SU-DHL-6 (cell line): ENCODE measurements at regions not wholly inside any gene's neighbourhood (a gene's known extent, or its start where the extent isn't known, plus 50 kb on each side); places are given as distances from the start of the nearest gene placed in this dataset.

Source experiments
- H2AFZ ChIP-seq: fragments of 200-600 bp; sonication (generic); 2 replicates; pipeline ENCODE4 v1.6.1; 2014; ENCODE audit warnings: low read depth, mild to moderate bottlenecking, moderate library complexity, mixed read lengths, antibody characterized with exemption, low read length; ENCODE audit not compliant: severe bottlenecking
- H3F3A ChIP-seq: fragments of 200-600 bp; shearing (Covaris generic); 2 replicates; pipeline ENCODE4 v1.6.0; 2016; ENCODE audit warnings: antibody characterized with exemption, mild to moderate bottlenecking; ENCODE audit not compliant: insufficient read depth
- H3K27ac ChIP-seq: fragments of 200-600 bp; sonication (generic); 2 replicates; pipeline ENCODE4 v1.5.1; 2016; ENCODE audit warnings: low read depth, mild to moderate bottlenecking, low read length, moderate library complexity, mixed read lengths
- H3K27me3 ChIP-seq: fragments of 200-600 bp; sonication (generic), shearing (Covaris generic); 2 replicates; pipeline ENCODE4 v1.6.0; 2014; ENCODE audit warnings: mild to moderate bottlenecking, low read length
- H3K36me3 ChIP-seq: fragments of 200-600 bp; sonication (generic); 2 replicates; pipeline ENCODE4 v1.6.1; 2014; ENCODE audit warnings: mild to moderate bottlenecking, low read length, mixed read lengths
- H3K4me2 ChIP-seq: fragments of 300-600, 200-600 bp; shearing (Covaris generic), sonication (generic); 2 replicates; pipeline ENCODE4 v1.6.0; 2014; ENCODE audit warnings: low read length, low read depth, mild to moderate bottlenecking; ENCODE audit not compliant: poor library complexity, severe bottlenecking
- H3K4me3 ChIP-seq: fragments of 200-600 bp; sonication (generic); 2 replicates; pipeline ENCODE4 v1.5.1; 2014; ENCODE audit warnings: antibody characterized with exemption, low read length, mild to moderate bottlenecking, mixed read lengths; ENCODE audit not compliant: insufficient read depth, poor library complexity, severe bottlenecking
- H3K79me2 ChIP-seq: fragments of 200-600 bp; sonication (generic); 2 replicates; pipeline ENCODE4 v1.6.1; 2014; ENCODE audit warnings: mild to moderate bottlenecking, low read length, moderate library complexity; ENCODE audit not compliant: insufficient read depth
- H3K9ac ChIP-seq: fragments of 200-600 bp; sonication (generic); 2 replicates; pipeline ENCODE4 v1.7.0; 2014; ENCODE audit warnings: mild to moderate bottlenecking, low read length
- H3K9me2 ChIP-seq: fragments of 200-600 bp; sonication (generic); replicated peaks from 2 replicates; pipeline ENCODE4 v1.6.1; 2014; ENCODE audit warnings: low read length; ENCODE audit not compliant: insufficient read depth
- H3K9me3 ChIP-seq: fragments of 200-600 bp; sonication (generic); 2 replicates; pipeline ENCODE4 v1.6.1; 2014; ENCODE audit warnings: low read length, mixed read lengths; ENCODE audit not compliant: insufficient read depth
- H4K20me1 ChIP-seq: fragments of 200-600 bp; sonication (generic); 2 replicates; pipeline ENCODE4 v1.6.1; 2014; ENCODE audit warnings: low read depth, mild to moderate bottlenecking, antibody characterized with exemption, low read length, moderate library complexity, mixed read lengths
- CTCF ChIP-seq: fragments of 200-600 bp; sonication (generic); IDR thresholded peaks from one replicate; pipeline ENCODE4 v1.5.1; 2017; ENCODE audit warnings: antibody characterized with exemption, mild to moderate bottlenecking, low read length, moderate library complexity; ENCODE audit not compliant: insufficient read depth, poor library complexity, severe bottlenecking
- EZH2phosphoT487 ChIP-seq: fragments of 200-600 bp; sonication (generic), shearing (Covaris generic); conservative IDR thresholded peaks from 2 replicates; pipeline ENCODE4 v1.6.1; 2018; ENCODE audit warnings: mild to moderate bottlenecking, antibody characterized with exemption, low read length, moderate library complexity, mixed read lengths

DNA sequence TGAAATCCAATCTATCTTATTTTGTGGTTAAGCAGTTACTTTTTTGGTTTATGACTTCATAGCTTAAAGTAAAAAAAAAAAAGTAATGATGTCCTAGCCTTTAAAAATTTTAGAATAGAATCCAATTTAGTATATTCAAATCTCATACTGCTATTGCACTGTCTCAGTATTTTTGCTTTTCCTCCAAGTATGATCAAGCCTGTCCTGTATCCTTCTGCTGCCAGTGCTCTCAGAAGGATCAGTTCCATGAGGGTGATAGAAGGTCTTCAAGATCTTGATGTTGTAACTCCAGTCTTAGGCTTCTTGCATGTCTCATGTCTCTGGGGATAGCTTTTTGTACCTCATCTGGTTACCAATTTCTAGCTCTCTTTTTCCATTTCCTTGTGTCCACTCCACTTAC is 324.2 kb upstream of the FAR2 start:
- Histone ChIP-seq H3K79me2 (no peaks in the 10 kb centered on the region), H3K27me3 (no peaks in the 10 kb centered on the region), H3K4me3 (no peak overlapping the region), H3K36me3 (no peaks in the 10 kb centered on the region), H2AFZ (no peak overlapping the region), H3K27ac (no peak overlapping the region), H3K9me3 (no peaks in the 10 kb centered on the region), H4K20me1 (no peaks in the 10 kb centered on the region), H3K9me2 (no peaks in the 10 kb centered on the region), H3K9ac (no peak overlapping the region), H3F3A (no peaks in the 10 kb centered on the region), H3K4me2 (no peak overlapping the region)
- TF ChIP-seq CTCF (no peak), EZH2phosphoT487 (no peak)

- Histone ChIP-seq H3K36me3 (no peaks in the 10 kb centered on the region), H3K4me2 (no peak overlapping the region), H4K20me1 (no peaks in the 10 kb centered on the region)
Measured at GRCh38 chr12:28826766-28827165, 322.3 kb upstream of the FAR2 start.

GRCh38 chr12:28827861-28828260 is 321.2 kb upstream of the FAR2 start:
- Histone ChIP-seq H3K9me3 (no peaks in the 10 kb centered on the region), H3K9me2 (no peaks in the 10 kb centered on the region), H3K27me3 (no peaks in the 10 kb centered on the region), H3K9ac (no peak overlapping the region), H3K4me2 (no peak overlapping the region), H3K27ac (no peak overlapping the region), H3F3A (no peaks in the 10 kb centered on the region), H3K79me2 (no peaks in the 10 kb centered on the region), H3K36me3 (no peaks in the 10 kb centered on the region), H3K4me3 (no peak overlapping the region), H4K20me1 (no peaks in the 10 kb centered on the region), H2AFZ (no peak overlapping the region)
- TF ChIP-seq CTCF (no peak), EZH2phosphoT487 (no peak)

More at GRCh38 chr12:28826766-28827165, 322.3 kb upstream of the FAR2 start:
- Histone ChIP-seq H3K79me2 (no peaks in the 10 kb centered on the region), H3K9me2 (no peaks in the 10 kb centered on the region), H3K9me3 (no peaks in the 10 kb centered on the region), H3K27ac (no peak overlapping the region), H2AFZ (no peak overlapping the region), H3K4me3 (no peak overlapping the region), H3K9ac (no peak overlapping the region), H3F3A (no peaks in the 10 kb centered on the region), H3K27me3 (no peaks in the 10 kb centered on the region)
- TF ChIP-seq EZH2phosphoT487 (no peak), CTCF (no peak)

GRCh38 chr12:28828318-28828717 is 320.8 kb upstream of the FAR2 start:
- no peak overlapping the region for H3K27ac ChIP-seq
- no peaks in the 10 kb centered on the region for H3K36me3 ChIP-seq
- no peaks in the 10 kb centered on the region for H3F3A ChIP-seq
- no peak overlapping the region for H3K4me2 ChIP-seq
- no peaks in the 10 kb centered on the region for H4K20me1 ChIP-seq
- H3K4me3 ChIP-seq = no peak overlapping the region
- no peaks in the 10 kb centered on the region for H3K9me2 ChIP-seq
- H3K27me3 ChIP-seq = no peaks in the 10 kb centered on the region
- H3K9ac ChIP-seq = no peak overlapping the region
- H3K79me2 ChIP-seq = no peaks in the 10 kb centered on the region
- TF ChIP-seq EZH2phosphoT487 = no peak
- no peak for TF ChIP-seq CTCF
- no peak overlapping the region for H2AFZ ChIP-seq
- no peaks in the 10 kb centered on the region for H3K9me3 ChIP-seq
